H1 (cell line): ENCODE measurements at regions not wholly inside any gene's neighbourhood (a gene's known extent, or its start where the extent isn't known, plus 50 kb on each side); places are given as distances from the start of the nearest gene placed in this dataset.
A peak's percentile ranks its signal among the peaks of the same experiment; 100 is the strongest.

Source experiments
- CTCF ChIA-PET: fragments of 300-600 bp; sonication (Branson Sonifier 250); formaldehyde crosslinking; loops from one replicate; lab custom pipeline; 2021; ENCODE audit not compliant: partially characterized antibody; lab: Charles Lee
- POLR2A ChIA-PET: fragments of 300-600 bp; sonication (Branson Sonifier 250); formaldehyde crosslinking; loops from one replicate; lab custom pipeline; 2021; ENCODE audit warnings: inconsistent platforms; ENCODE audit not compliant: partially characterized antibody; lab: Charles Lee
- DNase-seq, 2 experiments: peaks; one replicate each; pipeline versions ENCODE4 v3.0.0 to v3.0.0-alpha.2; 2010 to 2022; ENCODE audit warnings: low spot score in 2 of 2, low read depth in 1 of 2, mixed read lengths in 1 of 2
- FAIRE-seq: peaks from 2 replicates; lab custom pipeline; 2011; peaks lifted over from hg19 to GRCh38; lab: Jason Lieb, UNC
- H2AFZ ChIP-seq: 2 replicates; pipeline ENCODE4 v1.8.1; 2012; ENCODE audit warnings: low read length, inconsistent platforms
- H2AK5ac ChIP-seq: 2 replicates; pipeline ENCODE4 v1.6.1; 2013; ENCODE audit warnings: low read depth, low read length
- H2BK120ac ChIP-seq: replicated peaks from 2 replicates; pipeline ENCODE3; 2013; ENCODE audit warnings: low read depth, low read length, inconsistent platforms
- H2BK12ac ChIP-seq: 2 replicates; pipeline ENCODE4 v1.6.1; 2013; ENCODE audit warnings: low read depth, low read length
- H2BK15ac ChIP-seq: 2 replicates; pipeline ENCODE4 v1.6.1; 2013; ENCODE audit warnings: low read length
- H2BK20ac ChIP-seq: 2 replicates; pipeline ENCODE4 v1.6.1; 2013; ENCODE audit warnings: low read length
- H2BK5ac ChIP-seq: 2 replicates; pipeline ENCODE4 v1.6.1; 2013; ENCODE audit warnings: low read depth, low read length
- H3K14ac ChIP-seq: 2 replicates; pipeline ENCODE4 v1.6.1; 2013; ENCODE audit warnings: inconsistent platforms; ENCODE audit not compliant: insufficient read length
- H3K18ac ChIP-seq: 2 replicates; pipeline ENCODE4 v1.6.1; 2013; ENCODE audit warnings: low read length; ENCODE audit errors: extremely low read depth
- H3K23ac ChIP-seq: 2 replicates; pipeline ENCODE4 v1.6.1; 2013; ENCODE audit warnings: inconsistent platforms; ENCODE audit not compliant: insufficient read length
- H3K23me2 ChIP-seq: 2 replicates; pipeline ENCODE4 v1.6.1; 2013; ENCODE audit warnings: low read depth, low read length
- H3K27ac ChIP-seq: 2 replicates; pipeline ENCODE4 v1.6.1; 2011; ENCODE audit warnings: low read depth, low read length, inconsistent platforms
- H3K27me3 ChIP-seq, 4 experiments: replicated peaks in 1 of 4; 1 replicate in 1 of 4; 2 replicates in 3 of 4; pipeline versions ENCODE4 v1.6.1 to v1.8.1; 2011 to 2013; ENCODE audit warnings: low read length in 3 of 4, mild to moderate bottlenecking in 3 of 4, inconsistent platforms in 2 of 4, mixed read lengths in 2 of 4, moderate library complexity in 1 of 4; ENCODE audit not compliant: control insufficient read depth in 3 of 4, insufficient read depth in 3 of 4; ENCODE audit errors: extremely low read depth in 1 of 4
- H3K36me3 ChIP-seq, 4 experiments: 2 replicates each; pipeline versions ENCODE4 v1.6.1 to v1.8.1; 2011 to 2013; ENCODE audit warnings: mild to moderate bottlenecking in 4 of 4, low read length in 3 of 4, moderate library complexity in 2 of 4, control low read depth in 1 of 4, inconsistent platforms in 1 of 4; ENCODE audit not compliant: insufficient read depth in 4 of 4, control insufficient read depth in 2 of 4
- H3K4ac ChIP-seq: replicated peaks from 2 replicates; pipeline ENCODE3; 2013; ENCODE audit warnings: low read length, low read depth, mixed read lengths, inconsistent platforms; ENCODE audit not compliant: insufficient read length
- H3K4me1 ChIP-seq, 4 experiments: replicated peaks in 1 of 4; 1 replicate in 1 of 4; 2 replicates in 3 of 4; pipeline versions ENCODE4 v1.6.1 to v1.8.1; 2011 to 2013; ENCODE audit warnings: low read length in 3 of 4, inconsistent platforms in 2 of 4, mixed read lengths in 1 of 4; ENCODE audit not compliant: insufficient read depth in 4 of 4, control insufficient read depth in 3 of 4
- H3K4me2 ChIP-seq, 2 experiments: 2 replicates each; pipeline versions ENCODE4 v1.6.1 to v1.8.1; 2011 to 2013; ENCODE audit warnings: low read depth in 2 of 2, low read length in 2 of 2, control low read depth in 1 of 2, inconsistent platforms in 1 of 2, mild to moderate bottlenecking in 1 of 2; ENCODE audit not compliant: insufficient read depth in 1 of 2
- H3K4me3 ChIP-seq, 4 experiments: fragments of 200-600, 300-600 bp in 1 of 4; sonication (generic), shearing (Covaris generic), sonication (Bioruptor Twin) in 1 of 4; 2 replicates each; pipeline versions ENCODE4 v1.5.1 to v1.8.1; 2011 to 2016; ENCODE audit warnings: low read length in 4 of 4, low read depth in 3 of 4, control low read depth in 2 of 4, inconsistent platforms in 2 of 4, mild to moderate bottlenecking in 2 of 4, mixed read lengths in 1 of 4, moderate library complexity in 1 of 4; ENCODE audit not compliant: insufficient read depth in 2 of 4; ENCODE audit errors: extremely low read depth in 1 of 4
- H3K56ac ChIP-seq: replicated peaks from 2 replicates; pipeline ENCODE3; 2013; ENCODE audit warnings: low read depth, mild to moderate bottlenecking, mixed read lengths, low read length, inconsistent platforms; ENCODE audit not compliant: insufficient read length
- H3K79me1 ChIP-seq: 2 replicates; pipeline ENCODE4 v1.6.1; 2013; ENCODE audit warnings: low read depth, low read length, control low read depth
- H3K79me2 ChIP-seq, 2 experiments: 2 replicates each; pipeline versions ENCODE4 v1.6.1 to v1.8.1; 2012 to 2013; ENCODE audit warnings: low read length in 2 of 2, mild to moderate bottlenecking in 2 of 2, inconsistent platforms in 1 of 2; ENCODE audit not compliant: insufficient read depth in 2 of 2, control insufficient read depth in 1 of 2
- H3K9ac ChIP-seq, 4 experiments: replicated peaks in 1 of 4; 1 replicate in 1 of 4; 2 replicates in 3 of 4; pipeline versions ENCODE4 v1.6.1 to v1.8.1; 2011 to 2013; ENCODE audit warnings: low read depth in 3 of 4, low read length in 3 of 4, control low read depth in 2 of 4, mild to moderate bottlenecking in 2 of 4, moderate library complexity in 2 of 4, inconsistent platforms in 1 of 4; ENCODE audit errors: extremely low read depth in 1 of 4
- H3K9me3 ChIP-seq, 2 experiments: 2 replicates each; pipeline versions ENCODE4 v1.6.1 to v1.8.1; 2012 to 2013; ENCODE audit warnings: mild to moderate bottlenecking in 2 of 2, moderate library complexity in 2 of 2, control low read depth in 1 of 2, inconsistent platforms in 1 of 2, low read depth in 1 of 2, low read length in 1 of 2, mixed read lengths in 1 of 2; ENCODE audit not compliant: insufficient read depth in 2 of 2
- H4K20me1 ChIP-seq, 2 experiments: replicated peaks in 1 of 2; 2 replicates each; pipeline versions ENCODE3 to v1.8.1; 2011 to 2013; ENCODE audit warnings: inconsistent platforms in 2 of 2, low read length in 2 of 2, mild to moderate bottlenecking in 1 of 2; ENCODE audit not compliant: insufficient read depth in 2 of 2, control insufficient read depth in 1 of 2
- H4K5ac ChIP-seq: 2 replicates; pipeline ENCODE4 v1.6.1; 2013; ENCODE audit warnings: low read length, low read depth, mixed read lengths, inconsistent platforms; ENCODE audit not compliant: insufficient read length
- H4K8ac ChIP-seq: 2 replicates; pipeline ENCODE4 v1.8.0; 2013; ENCODE audit warnings: mild to moderate bottlenecking, moderate library complexity, low read length, inconsistent platforms; ENCODE audit not compliant: insufficient read depth; ENCODE audit errors: extremely low read depth
- H4K91ac ChIP-seq: replicated peaks from 2 replicates; pipeline ENCODE3; 2013; ENCODE audit warnings: low read length, mixed read lengths, inconsistent platforms; ENCODE audit not compliant: insufficient read length
- CREB1 ChIP-seq: IDR thresholded peaks from 2 replicates; pipeline ENCODE4 v1.6.1; 2012; ENCODE audit warnings: inconsistent platforms
- CTCF ChIP-seq, 3 experiments: IDR thresholded peaks; 1 replicate in 2 of 3; 2 replicates in 1 of 3; pipeline versions ENCODE4 v1.5.1 to v1.6.1; 2011; ENCODE audit warnings: low read length in 3 of 3, mild to moderate bottlenecking in 3 of 3, inconsistent platforms in 2 of 3, low read depth in 1 of 3, moderate library complexity in 1 of 3; ENCODE audit not compliant: insufficient read depth in 1 of 3; ENCODE audit errors: control extremely low read depth in 1 of 3
- E2F6 ChIP-seq: IDR thresholded peaks from 2 replicates; pipeline ENCODE4 v1.6.1; 2012; ENCODE audit warnings: inconsistent platforms
- POLR2AphosphoS5 ChIP-seq: IDR thresholded peaks from 2 replicates; pipeline ENCODE4 v1.6.1; 2011; ENCODE audit warnings: low read depth, low read length
- POU5F1 ChIP-seq: IDR thresholded peaks from 2 replicates; pipeline ENCODE4 v1.6.1; 2011; ENCODE audit warnings: low read depth, mild to moderate bottlenecking, low read length, moderate library complexity
- RAD21 ChIP-seq, 2 experiments: IDR thresholded peaks in 1 of 2; conservative IDR thresholded peaks in 1 of 2; 2 replicates each; pipeline ENCODE4 v1.6.1; 2011; ENCODE audit warnings: low read depth in 2 of 2, low read length in 2 of 2, improper control_type of control experiment in 1 of 2, inconsistent platforms in 1 of 2, mild to moderate bottlenecking in 1 of 2, moderate library complexity in 1 of 2
- SP1 ChIP-seq: IDR thresholded peaks from 2 replicates; pipeline ENCODE4 v1.6.1; 2011; ENCODE audit warnings: low read depth, low read length
- TAF1 ChIP-seq: IDR thresholded peaks from 2 replicates; pipeline ENCODE4 v1.6.1; 2011; ENCODE audit warnings: mild to moderate bottlenecking, low read depth, low read length
- TEAD4 ChIP-seq: IDR thresholded peaks from 2 replicates; pipeline ENCODE4 v1.6.1; 2012; ENCODE audit warnings: low read depth, low read length, inconsistent platforms, mixed read lengths
- WGBS, 2 experiments: shearing (Covaris generic) in 1 of 2; methylation state at CpG; one replicate each; pipeline versions ENCODE4 v1.1.6 to v1.1.7; 2013 to 2015; ENCODE audit warnings: low lambda C conversion rate in 2 of 2, mixed read lengths in 2 of 2, inconsistent platforms in 1 of 2, low coverage in 1 of 2, missing lambda C conversion rate in 1 of 2; ENCODE audit not compliant: insufficient replicate concordance in 2 of 2, insufficient coverage in 1 of 2, insufficient read length in 1 of 2; ENCODE audit errors: extremely low coverage in 1 of 2, missing lambda C conversion rate in 1 of 2; 5-methylcytosine and 5-hydroxymethylcytosine counted together

GRCh38 chr12:4857472-4858291 is 52.0 kb upstream of the KCNA1 start:
- no peaks in the 10 kb centered on the region for H4K20me1 ChIP-seq
- no peak overlapping the region for H3K14ac ChIP-seq
- H3K4me1 ChIP-seq, result peaks cover 2 to 14% (median 6%) of the 10 kb centered on the region in 4 experiments; a peak in 6 of 7 replicates
- no peak overlapping the region for H4K91ac ChIP-seq
- no peak overlapping the region for H2AK5ac ChIP-seq
- H3K4me2 ChIP-seq, result peak overlapping the region; percentile 22 to 62
- no peaks in the 10 kb centered on the region for H3K79me2 ChIP-seq
- no peaks in the 10 kb centered on the region for H3K79me1 ChIP-seq
- H3K4me3 ChIP-seq, result peak overlapping the region in 2 of 4 experiments; percentile 34 to 45; a peak in 5 of 8 replicates
- WGBS, 2 experiments, result 30% methylated on average over 23 of the region's 24 CpGs; no CpG with 5 or more reads in 1 of the 2 experiments
- H2BK15ac ChIP-seq, result no peak overlapping the region
- H3K56ac ChIP-seq, result no peak overlapping the region
- no peak overlapping the region for H3K9ac ChIP-seq
- FAIRE-seq, result peak; percentile 96
- no peak overlapping the region for H2BK120ac ChIP-seq
- H3K23ac ChIP-seq, result no peak overlapping the region
- H3K18ac ChIP-seq, result no peak overlapping the region
- DNase-seq, result peak; percentile 50 to 92
- H3K4ac ChIP-seq, result no peak overlapping the region
- no peaks in the 10 kb centered on the region; the same call in 1 of the 2 replicates for H3K23me2 ChIP-seq
- no peak overlapping the region for H3K27ac ChIP-seq
- H3K9me3 ChIP-seq, result no peaks in the 10 kb centered on the region
- H2AFZ ChIP-seq, result 0 out of 2 replicates have a peak overlapping the region, but pooled peaks have one; percentile 36
- ChIA-PET POLR2A (interaction anchor here (1.0 kb wide), 1 partner anchor 45 kb away, joined by 3 read pairs; no protein-coding TSS in a partner anchor), CTCF (interaction anchor here (0.6 to 16.6 kb wide), 69 partner anchors 9 to 749 kb away, joined by 3 to 162 read pairs (median 6); partner anchors contain the start of gene KCNA1)
- no peak overlapping the region for H4K8ac ChIP-seq
- no peak overlapping the region for H2BK20ac ChIP-seq
- H4K5ac ChIP-seq, result no peak overlapping the region
- H3K27me3 ChIP-seq, result peaks cover 0 to 13% (median 6%) of the 10 kb centered on the region in 4 experiments; a peak in 4 of 7 replicates
- no peak overlapping the region for H2BK5ac ChIP-seq
- no peak overlapping the region for H2BK12ac ChIP-seq
- H3K36me3 ChIP-seq, result no peaks in the 10 kb centered on the region
- TF ChIP-seq POLR2AphosphoS5 (no peak), SP1 (peak; percentile 60; the same call in 1 of the 2 replicates), TAF1 (no peak), TEAD4 (no peak), CREB1 (no peak), POU5F1 (no peak), E2F6 (no peak), RAD21 (IDR thresholded peaks at IDR 0.05 in 1 of 2, conservative IDR thresholded peaks at IDR 0.05 in 1 of 2; ENCODE audit: low read depth in 2 of 2, low read length in 2 of 2) (peak; percentile 79 to 80), CTCF (IDR thresholded peaks at IDR 0.05; ENCODE audit: control extremely low read depth in 1 of 3, insufficient read depth in 1 of 3, low read depth in 1 of 3, low read length in 3 of 3) (peak; percentile 76 to 94 (median 91))
